PC-9 (cell line): ENCODE measurements at regions not wholly inside any gene's neighbourhood (a gene's known extent, or its start where the extent isn't known, plus 50 kb on each side); places are given as distances from the start of the nearest gene placed in this dataset.

Experiments
- BruUV-seq: library from RNA; stranded (reverse); fragments of 400-500 nt; replicated peaks from 2 replicates; lab custom pipeline; 2021; lab: Mats Ljungman, UMichigan
- CTCF ChIA-PET: fragments of 300-600 bp; sonication (Branson Sonifier 250); formaldehyde crosslinking; loops from one replicate; lab custom pipeline; 2022; ENCODE audit warnings: antibody characterized with exemption; lab: Charles Lee
- POLR2A ChIA-PET: fragments of 300-600 bp; sonication (Branson Sonifier 250); formaldehyde crosslinking; loops from one replicate; lab custom pipeline; 2022; ENCODE audit warnings: antibody characterized with exemption; ENCODE audit not compliant: unreplicated experiment; lab: Charles Lee
- DNase-seq, 2 experiments: peaks; one replicate each; pipeline versions ENCODE4 v3.0.0 to v3.0.0-alpha.2; 2015 to 2022; ENCODE audit warnings: mixed read lengths in 1 of 2
- H2AFZ ChIP-seq: fragments of 200-600 bp; sonication (generic); 2 replicates; pipeline ENCODE4 v1.8.1; 2017; ENCODE audit warnings: antibody characterized with exemption
- H3F3A ChIP-seq: fragments of 200-600 bp; sonication (generic); 2 replicates; pipeline ENCODE4 v1.8.1; 2017; ENCODE audit warnings: antibody characterized with exemption, mild to moderate bottlenecking, low read depth; ENCODE audit not compliant: insufficient read depth
- H3K27ac ChIP-seq: fragments of 200-600 bp; sonication (generic); 2 replicates; pipeline ENCODE4 v1.6.1; 2016; ENCODE audit warnings: mixed run types
- H3K27me3 ChIP-seq: fragments of 200-600 bp; sonication (generic); 2 replicates; pipeline ENCODE4 v1.6.1; 2016; ENCODE audit warnings: low read depth, mixed run types; ENCODE audit not compliant: insufficient read depth
- H3K36me3 ChIP-seq: fragments of 200-600 bp; sonication (generic); 2 replicates; pipeline ENCODE4 v1.6.1; 2016; ENCODE audit warnings: low read depth, mixed run types
- H3K4me1 ChIP-seq: fragments of 200-600 bp; sonication (generic); replicated peaks from 2 replicates; pipeline ENCODE4 v1.6.1; 2016; ENCODE audit warnings: mixed run types; ENCODE audit not compliant: insufficient read depth
- H3K4me2 ChIP-seq: fragments of 200-600 bp; sonication (generic); 2 replicates; pipeline ENCODE4 v1.6.1; 2017; ENCODE audit warnings: mixed run types
- H3K4me3 ChIP-seq: fragments of 200-600 bp; sonication (generic); 2 replicates; pipeline ENCODE4 v1.6.1; 2016; ENCODE audit warnings: mixed run types
- H3K79me2 ChIP-seq: fragments of 200-600 bp; sonication (generic); 2 replicates; pipeline ENCODE4 v1.6.1; 2017; ENCODE audit warnings: low read depth, mixed run types
- H3K9me2 ChIP-seq: fragments of 200-600 bp; sonication (generic); 2 replicates; pipeline ENCODE4 v1.8.1; 2017; ENCODE audit warnings: mild to moderate bottlenecking; ENCODE audit not compliant: insufficient read depth
- H3K9me3 ChIP-seq: fragments of 200-600 bp; sonication (generic); 2 replicates; pipeline ENCODE4 v1.8.1; 2016; ENCODE audit warnings: low read depth; ENCODE audit not compliant: insufficient read depth
- H4K20me1 ChIP-seq: fragments of 200-600 bp; sonication (generic); 2 replicates; pipeline ENCODE4 v1.8.1; 2017; ENCODE audit not compliant: insufficient read depth
- CTCF ChIP-seq: fragments of 200-600 bp; sonication (generic); conservative IDR thresholded peaks from 2 replicates; pipeline ENCODE4 v1.6.1; 2017; ENCODE audit warnings: mixed run types, antibody characterized with exemption, mild to moderate bottlenecking, moderate library complexity
- EZH2 ChIP-seq: fragments of 200-600 bp; sonication (generic); IDR thresholded peaks from 2 replicates; pipeline ENCODE4 v1.8.0; 2017; ENCODE audit warnings: antibody characterized with exemption, low read depth
- intact Hi-C: fragments of 100-400 bp; cut with micrococcal nuclease; formaldehyde crosslinking; loops from one replicate; pipeline ENCODE4 v1.10.0; 2022; ENCODE audit not compliant: unreplicated experiment

GRCh38 chr7:69149804-69150782 is 448.2 kb upstream of the AUTS2 start:
- H3K36me3 ChIP-seq: no peaks in the 10 kb centered on the region
- no peaks in the 10 kb centered on the region for H3K27me3 ChIP-seq
- no peak overlapping the region for H2AFZ ChIP-seq
- no peak overlapping the region for H3K27ac ChIP-seq
- no peaks in the 10 kb centered on the region for H3K4me1 ChIP-seq
- POLR2A ChIA-PET: no interaction called here
- BruUV-seq: no TSS peak
- no peaks in the 10 kb centered on the region for H3F3A ChIP-seq
- H3K79me2 ChIP-seq: no peaks in the 10 kb centered on the region
- no peak for DNase-seq
- intact Hi-C loops: no loop called here
- no peaks in the 10 kb centered on the region for H3K9me2 ChIP-seq
- TF ChIP-seq EZH2 (no peak), CTCF (no peak)
- H4K20me1 ChIP-seq: no peaks in the 10 kb centered on the region
- H3K9me3 ChIP-seq: no peaks in the 10 kb centered on the region
- CTCF ChIA-PET: no interaction called here
- no peak overlapping the region for H3K4me2 ChIP-seq
- no peak overlapping the region for H3K4me3 ChIP-seq

GRCh38 chr7:69162326-69162725 is 435.9 kb upstream of the AUTS2 start:
- BruUV-seq: no TSS peak
- H3K27me3 ChIP-seq: no peaks in the 10 kb centered on the region
- no peaks in the 10 kb centered on the region; the same call in 1 of the 2 replicates for H3K9me3 ChIP-seq
- H3K36me3 ChIP-seq: no peaks in the 10 kb centered on the region
- no peaks in the 10 kb centered on the region for H3K79me2 ChIP-seq
- intact Hi-C loops: no loop called here
- H4K20me1 ChIP-seq: no peaks in the 10 kb centered on the region
- ChIA-PET CTCF (no interaction called here), POLR2A (no interaction called here)
- no peak overlapping the region for H3K27ac ChIP-seq
- H3K4me1 ChIP-seq: no peaks in the 10 kb centered on the region
- no peaks in the 10 kb centered on the region for H3K9me2 ChIP-seq
- H3K4me3 ChIP-seq: no peak overlapping the region
- no peaks in the 10 kb centered on the region for H3F3A ChIP-seq
- TF ChIP-seq EZH2 (no peak), CTCF (no peak)
- DNase-seq: no peak
- H2AFZ ChIP-seq: no peak overlapping the region
- H3K4me2 ChIP-seq: no peak overlapping the region

GRCh38 chr7:69162931-69163670 is 435.2 kb upstream of the AUTS2 start:
- H3K79me2 ChIP-seq: no peaks in the 10 kb centered on the region
- no TSS peak for BruUV-seq
- H3K9me2 ChIP-seq: no peaks in the 10 kb centered on the region
- no peaks in the 10 kb centered on the region for H3K27me3 ChIP-seq
- H3K36me3 ChIP-seq: no peaks in the 10 kb centered on the region
- H3K9me3 ChIP-seq: no peaks in the 10 kb centered on the region
- ChIA-PET CTCF (no interaction called here), POLR2A (no interaction called here)
- TF ChIP-seq CTCF: no peak
- no peak for TF ChIP-seq EZH2
- no peak overlapping the region for H3K4me3 ChIP-seq
- no peak for DNase-seq
- intact Hi-C loops: no loop called here
- H3K4me1 ChIP-seq: no peaks in the 10 kb centered on the region
- H3K27ac ChIP-seq: no peak overlapping the region
- H2AFZ ChIP-seq: no peak overlapping the region
- no peaks in the 10 kb centered on the region for H4K20me1 ChIP-seq
- no peaks in the 10 kb centered on the region for H3F3A ChIP-seq
- no peak overlapping the region for H3K4me2 ChIP-seq
